Rectal smooth muscle tissue (tissue), 1 donor: ENCODE measurements at regions not wholly inside any gene's neighbourhood (a gene's known extent, or its start where the extent isn't known, plus 50 kb on each side); places are given as distances from the start of the nearest gene placed in this dataset.

Source experiments
- H3K27ac ChIP-seq: one replicate; pipeline ENCODE4 v1.7.0; 2013; ENCODE audit warnings: low read depth, low read length, inconsistent platforms
- H3K27me3 ChIP-seq: one replicate; pipeline ENCODE4 v1.7.0; 2013; ENCODE audit warnings: low read length; ENCODE audit not compliant: control insufficient read depth, insufficient read depth
- H3K36me3 ChIP-seq: one replicate; pipeline ENCODE4 v1.7.0; 2013; ENCODE audit warnings: low read length; ENCODE audit not compliant: control insufficient read depth, insufficient read depth
- H3K4me1 ChIP-seq: one replicate; pipeline ENCODE4 v1.7.0; 2013; ENCODE audit warnings: low read length; ENCODE audit not compliant: control insufficient read depth, insufficient read depth
- H3K4me3 ChIP-seq: one replicate; pipeline ENCODE4 v1.7.0; 2013; ENCODE audit warnings: low read length
- H3K9ac ChIP-seq: one replicate; pipeline ENCODE4 v1.7.0; 2013; ENCODE audit warnings: low read length

- Histone ChIP-seq H3K27ac (no peak overlapping the region), H3K4me3 (no peak overlapping the region), H3K9ac (no peak overlapping the region), H3K4me1 (no peaks in the 10 kb centered on the region), H3K36me3 (no peaks in the 10 kb centered on the region), H3K27me3 (no peaks in the 10 kb centered on the region)
Observed at GRCh38 chr2:128386066-128386465, 67.4 kb upstream of the HS6ST1 start.

- H3K36me3 ChIP-seq, result no peaks in the 10 kb centered on the region
- no peaks in the 10 kb centered on the region for H3K27me3 ChIP-seq
- H3K4me1 ChIP-seq, result no peaks in the 10 kb centered on the region
- no peak overlapping the region for H3K4me3 ChIP-seq
- H3K9ac ChIP-seq, result no peak overlapping the region
- H3K27ac ChIP-seq, result no peak overlapping the region
Observed at GRCh38 chr2:128388499-128388941, 69.9 kb upstream of the HS6ST1 start.

DNA sequence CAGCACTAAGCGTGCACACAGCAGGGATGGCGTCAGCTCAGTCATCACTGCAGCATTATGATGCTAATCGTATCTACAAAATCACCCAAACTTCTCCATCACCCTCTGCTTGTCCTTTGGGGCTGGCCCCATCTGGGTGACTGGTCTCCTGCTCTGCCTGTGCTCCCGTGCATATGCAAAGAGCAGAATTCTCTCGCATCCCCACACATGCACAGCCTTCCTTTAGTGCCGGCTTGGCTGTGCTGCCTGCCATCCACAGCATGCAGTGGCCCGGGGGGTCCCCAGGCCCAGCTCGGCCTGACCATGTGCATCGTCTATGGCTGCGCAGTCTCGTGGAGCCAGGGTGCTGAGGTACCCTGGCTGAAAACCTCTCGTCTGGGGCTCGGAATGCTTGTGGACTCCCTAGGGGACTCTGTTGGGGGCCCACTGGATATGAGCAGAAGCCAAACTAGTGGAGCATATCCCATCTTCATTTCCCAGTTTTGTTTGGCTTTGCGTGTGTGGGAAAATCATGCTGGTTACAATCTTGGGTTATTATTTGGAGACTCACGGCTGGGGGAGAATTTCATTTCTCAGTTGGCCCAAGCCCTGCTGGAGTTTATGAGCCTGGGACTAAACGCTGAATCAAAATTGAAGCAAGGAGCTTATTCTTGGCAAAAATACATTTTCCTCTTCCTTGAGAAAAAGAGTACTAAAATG lies 70.9 kb upstream of the HS6ST1 start:
- Histone ChIP-seq H3K36me3 (no peaks in the 10 kb centered on the region), H3K27me3 (no peaks in the 10 kb centered on the region), H3K4me1 (no peaks in the 10 kb centered on the region), H3K9ac (no peak overlapping the region), H3K4me3 (no peak overlapping the region), H3K27ac (no peak overlapping the region)

GRCh38 chr2:128390256-128390990 lies 71.8 kb upstream of the HS6ST1 start:
- no peak overlapping the region for H3K4me3 ChIP-seq
- H3K4me1 ChIP-seq, result no peaks in the 10 kb centered on the region
- no peak overlapping the region for H3K27ac ChIP-seq
- no peaks in the 10 kb centered on the region for H3K27me3 ChIP-seq
- no peak overlapping the region for H3K9ac ChIP-seq
- H3K36me3 ChIP-seq, result no peaks in the 10 kb centered on the region

DNA sequence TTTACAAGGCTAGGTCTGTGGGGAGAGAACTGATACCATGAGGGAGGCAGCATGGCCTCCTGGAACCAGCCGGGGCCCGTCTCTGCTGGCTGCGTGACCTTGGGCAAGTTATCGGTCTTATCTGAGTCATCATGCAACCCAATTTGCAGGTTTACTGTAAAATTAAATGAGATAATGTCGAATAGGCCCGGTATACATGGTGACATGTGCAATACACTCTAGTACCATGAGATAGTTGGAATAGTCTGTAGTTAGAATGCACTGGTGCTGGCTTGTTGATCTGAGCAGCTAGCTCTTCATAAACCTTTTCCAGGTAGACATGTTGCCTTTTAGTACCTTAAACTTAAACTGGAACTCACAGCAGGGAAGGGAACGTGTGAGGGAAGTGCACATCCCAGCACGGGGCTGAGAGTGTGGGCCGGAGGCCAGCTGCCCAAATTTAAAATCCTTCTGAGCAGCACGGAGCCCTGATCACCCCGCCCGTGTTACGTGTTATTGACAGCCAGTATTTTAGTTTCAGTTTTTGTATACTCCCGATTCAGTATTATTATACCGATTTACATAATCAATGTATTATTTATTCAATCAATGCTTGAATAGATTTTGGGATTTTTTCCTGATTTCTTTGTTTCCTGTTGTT lies 72.4 kb upstream of the HS6ST1 start:
- H3K4me1 ChIP-seq, result no peaks in the 10 kb centered on the region
- peak overlapping the region; percentile 27 for H3K4me3 ChIP-seq
- H3K9ac ChIP-seq, result no peak overlapping the region
- no peak overlapping the region for H3K27ac ChIP-seq
- H3K36me3 ChIP-seq, result no peaks in the 10 kb centered on the region
- no peaks in the 10 kb centered on the region for H3K27me3 ChIP-seq

GRCh38 chr2:128391679-128392078 lies 73.0 kb upstream of the HS6ST1 start:
- no peaks in the 10 kb centered on the region for H3K27me3 ChIP-seq
- no peak overlapping the region for H3K4me3 ChIP-seq
- H3K27ac ChIP-seq, result no peak overlapping the region
- no peaks in the 10 kb centered on the region for H3K36me3 ChIP-seq
- no peak overlapping the region for H3K9ac ChIP-seq
- no peaks in the 10 kb centered on the region for H3K4me1 ChIP-seq

- H3K4me1 ChIP-seq, result no peaks in the 10 kb centered on the region
- no peak overlapping the region for H3K4me3 ChIP-seq
- no peak overlapping the region for H3K27ac ChIP-seq
- H3K36me3 ChIP-seq, result no peaks in the 10 kb centered on the region
- H3K9ac ChIP-seq, result no peak overlapping the region
- H3K27me3 ChIP-seq, result no peaks in the 10 kb centered on the region
Observed at GRCh38 chr2:128392207-128392606, 73.5 kb upstream of the HS6ST1 start.

DNA sequence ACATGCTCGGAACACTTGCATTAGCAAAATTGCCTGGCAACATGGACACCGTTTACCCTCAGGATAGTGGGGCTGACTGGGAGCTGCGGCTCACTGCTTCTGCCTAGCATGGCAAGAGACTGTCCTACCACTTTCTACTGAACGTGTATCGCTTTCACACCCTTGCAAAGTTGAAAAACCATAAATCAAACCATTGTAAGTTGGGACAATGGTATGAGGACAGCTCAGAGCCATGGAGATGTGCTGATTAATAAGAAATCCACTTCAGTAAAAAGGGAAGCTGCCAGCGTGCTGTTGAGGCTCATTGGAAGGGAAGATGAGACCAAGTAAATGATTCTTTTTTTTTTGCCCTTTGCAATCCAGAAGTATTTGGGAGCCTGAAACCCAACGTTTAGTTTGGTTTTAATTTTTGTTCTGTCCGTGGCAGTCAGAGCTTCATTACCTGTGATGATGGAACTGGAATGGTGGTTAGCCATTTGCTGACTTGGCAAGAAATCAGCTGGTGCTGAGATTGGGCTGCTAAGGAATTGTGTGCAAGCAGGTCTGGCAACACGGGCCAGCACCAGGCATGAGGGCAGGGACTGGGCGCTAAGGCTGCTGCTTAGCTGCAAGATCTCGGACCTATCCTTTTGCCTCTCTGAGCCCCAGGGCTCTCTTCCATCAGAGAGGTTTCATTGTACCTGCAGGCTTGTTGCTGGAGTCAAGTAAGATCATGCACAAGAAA lies 75.5 kb upstream of the HS6ST1 start:
- H3K4me3 ChIP-seq, result no peak overlapping the region
- H3K27me3 ChIP-seq, result no peaks in the 10 kb centered on the region
- H3K9ac ChIP-seq, result no peak overlapping the region
- no peaks in the 10 kb centered on the region for H3K36me3 ChIP-seq
- H3K27ac ChIP-seq, result no peak overlapping the region
- no peaks in the 10 kb centered on the region for H3K4me1 ChIP-seq

DNA sequence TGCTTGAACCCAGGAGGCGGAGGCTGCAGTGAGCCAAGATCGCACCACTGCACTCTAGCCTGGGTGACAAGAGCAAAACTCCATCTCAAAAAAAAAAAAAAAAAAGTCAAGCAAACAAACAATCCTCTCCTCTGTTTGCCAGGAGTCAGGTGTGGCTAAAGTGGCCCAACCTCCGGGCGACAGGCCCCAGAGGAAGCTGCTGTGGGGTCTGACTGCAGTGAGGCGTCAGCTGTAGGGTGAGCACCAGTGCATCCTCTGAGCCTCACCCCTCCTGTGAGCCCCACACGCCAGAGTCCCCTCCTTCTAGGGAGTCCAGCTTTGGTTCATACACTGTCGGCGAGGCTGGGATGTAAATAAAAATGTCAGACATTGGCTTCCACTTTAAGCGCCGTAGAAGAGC lies 76.5 kb upstream of the HS6ST1 start:
- Histone ChIP-seq H3K36me3 (no peaks in the 10 kb centered on the region), H3K9ac (no peak overlapping the region), H3K27ac (no peak overlapping the region), H3K4me1 (no peaks in the 10 kb centered on the region), H3K4me3 (no peak overlapping the region), H3K27me3 (no peaks in the 10 kb centered on the region)

- Histone ChIP-seq H3K27me3 (no peaks in the 10 kb centered on the region), H3K4me1 (no peaks in the 10 kb centered on the region), H3K9ac (no peak overlapping the region), H3K27ac (no peak overlapping the region), H3K4me3 (no peak overlapping the region), H3K36me3 (no peaks in the 10 kb centered on the region)
Observed at GRCh38 chr2:128395640-128396499, 77.2 kb upstream of the HS6ST1 start.

DNA sequence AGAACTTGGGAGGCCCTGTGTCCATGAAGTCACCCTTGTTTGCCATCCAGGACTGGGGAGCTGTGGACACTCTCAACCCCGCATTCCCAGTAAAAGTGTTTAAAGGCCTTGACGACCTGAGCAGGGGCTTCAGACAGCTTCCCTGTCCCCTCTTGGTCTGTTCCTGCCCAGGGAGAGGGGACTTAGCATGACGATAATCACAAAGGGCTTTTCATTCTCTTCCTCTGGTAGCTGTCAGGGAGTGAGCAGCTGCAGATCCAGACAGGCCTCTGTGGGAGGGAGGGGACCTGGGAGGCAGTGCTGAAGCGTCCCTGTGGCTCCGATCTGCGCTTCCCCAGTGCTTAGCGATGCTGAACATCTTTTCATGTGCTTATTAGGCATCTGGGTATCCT lies 77.8 kb upstream of the HS6ST1 start:
- Histone ChIP-seq H3K9ac (no peak overlapping the region), H3K36me3 (no peaks in the 10 kb centered on the region), H3K4me3 (no peak overlapping the region), H3K27ac (no peak overlapping the region), H3K4me1 (no peaks in the 10 kb centered on the region), H3K27me3 (no peaks in the 10 kb centered on the region)
